GM18870 (cell line): ENCODE measurements at regions not wholly inside any gene's neighbourhood (a gene's known extent, or its start where the extent isn't known, plus 50 kb on each side); places are given as distances from the start of the nearest gene placed in this dataset.

Experiments
- ATAC-seq: cut with Tn5 transposase; IDR thresholded peaks from one replicate; pipeline ENCODE4 v1.9.1; 2021; ENCODE audit warnings: moderate library complexity; ENCODE audit not compliant: unreplicated experiment

DNA sequence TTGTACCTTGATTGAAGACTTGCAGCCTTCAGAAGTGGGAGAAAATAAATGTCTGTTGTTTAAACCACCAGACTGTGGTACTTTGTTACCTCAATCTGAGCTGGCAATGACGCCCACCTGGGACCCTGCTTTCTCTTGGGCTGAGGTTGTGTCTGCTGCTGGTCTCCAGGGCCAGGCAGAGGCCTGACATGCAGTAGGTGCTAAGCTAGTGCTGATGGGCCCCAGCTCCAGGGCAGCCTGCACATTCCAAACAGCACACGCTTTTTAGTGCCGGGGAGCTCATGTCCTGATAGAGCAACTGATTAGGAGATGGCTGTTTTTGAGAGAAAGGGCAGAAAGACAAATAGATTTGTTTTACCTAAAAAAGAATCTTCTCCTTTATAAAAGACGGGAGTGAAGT lies 664.0 kb upstream of the HS6ST1 start:
- ATAC-seq = no peak

DNA sequence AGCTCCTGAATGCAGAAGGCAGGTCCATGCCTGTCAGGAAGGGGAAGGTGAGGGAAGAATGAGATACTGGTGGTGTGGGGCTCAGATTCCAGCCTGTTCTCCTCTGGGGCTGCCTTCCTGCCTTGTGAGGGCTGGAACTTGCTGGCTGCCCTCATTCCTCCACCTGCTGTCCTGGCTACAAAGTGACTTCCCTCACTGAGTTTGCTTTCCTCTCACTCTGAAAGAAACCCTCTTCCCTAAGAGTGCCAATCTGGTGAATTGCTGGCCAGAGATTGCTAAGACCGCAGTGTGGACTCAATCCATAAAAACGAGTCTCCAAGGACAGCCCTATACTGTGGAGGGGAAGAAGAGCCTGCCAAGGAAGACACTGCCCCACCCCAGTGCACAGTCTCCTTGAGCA lies 664.4 kb upstream of the HS6ST1 start:
- ATAC-seq = no peak

DNA sequence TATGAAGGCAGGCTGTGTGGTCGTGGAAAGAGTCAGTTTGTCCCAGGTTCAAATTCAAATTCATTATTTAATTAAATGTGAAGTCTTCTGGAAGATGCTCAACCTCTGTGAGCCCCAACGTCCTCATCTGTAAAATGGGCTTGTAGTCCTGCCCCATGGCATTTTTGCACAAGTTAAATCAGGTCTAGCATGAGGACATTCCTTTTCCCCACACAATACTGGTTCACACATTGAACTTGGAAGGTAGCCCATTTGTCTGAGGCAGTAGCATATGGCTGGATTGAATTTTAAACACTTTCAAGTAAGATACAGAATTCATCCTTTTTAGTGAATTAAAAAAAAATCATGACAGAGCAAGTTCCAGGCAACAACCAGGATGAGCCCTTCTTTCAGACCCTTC lies 665.4 kb upstream of the HS6ST1 start:
- ATAC-seq = no peak

DNA sequence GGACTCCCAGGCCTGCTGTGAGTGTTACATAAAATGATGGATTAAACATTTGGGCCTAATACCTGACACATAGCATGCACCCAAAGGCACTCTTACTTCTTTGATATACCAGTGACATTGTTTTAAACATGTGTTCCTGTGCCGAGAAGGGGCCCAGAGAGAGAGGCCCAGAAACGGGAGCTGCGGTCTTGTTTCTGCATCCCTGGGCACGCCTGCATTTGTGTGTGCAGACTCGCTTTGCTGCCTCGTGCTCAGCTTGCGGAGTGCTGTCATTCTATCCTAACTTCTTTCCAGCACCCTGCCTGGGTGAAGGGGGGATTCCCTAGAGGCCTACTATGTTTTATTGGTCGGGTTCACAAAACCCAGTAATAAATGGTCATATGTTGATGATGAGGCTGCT lies 666.2 kb upstream of the HS6ST1 start:
- no peak for ATAC-seq

DNA sequence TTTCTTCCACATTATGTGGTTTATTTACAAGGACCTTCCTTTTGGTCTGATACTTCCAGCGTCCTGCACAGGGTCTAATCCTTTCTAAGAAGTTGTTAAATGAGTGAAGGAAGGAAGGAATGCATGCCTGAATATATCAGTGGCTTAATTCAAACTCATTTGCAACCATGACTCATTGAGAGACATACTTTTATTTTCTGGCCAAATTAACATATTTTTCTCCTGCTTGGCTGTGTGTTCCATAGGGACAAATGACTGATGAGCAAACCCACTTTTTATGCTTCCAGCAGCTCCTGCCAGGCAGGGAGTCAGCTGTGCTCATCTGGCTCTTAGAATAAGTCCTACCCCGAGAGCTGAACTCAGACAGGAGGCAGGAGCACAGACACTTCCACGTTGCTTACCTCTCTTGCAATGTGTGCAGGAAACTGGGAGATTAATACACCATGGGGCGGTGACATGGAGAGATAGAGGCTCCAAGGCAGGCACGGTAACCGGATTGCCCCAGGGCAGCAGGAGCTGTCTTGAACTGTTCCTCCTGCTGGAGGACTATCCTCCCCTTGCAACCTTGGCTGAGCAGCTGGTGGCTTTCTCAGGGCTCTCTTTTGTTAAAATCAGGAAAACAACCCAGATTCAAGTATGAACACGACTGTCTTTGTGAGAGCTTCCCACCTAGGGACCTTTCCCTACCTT lies 667.5 kb upstream of the HS6ST1 start:
- no peak for ATAC-seq

DNA sequence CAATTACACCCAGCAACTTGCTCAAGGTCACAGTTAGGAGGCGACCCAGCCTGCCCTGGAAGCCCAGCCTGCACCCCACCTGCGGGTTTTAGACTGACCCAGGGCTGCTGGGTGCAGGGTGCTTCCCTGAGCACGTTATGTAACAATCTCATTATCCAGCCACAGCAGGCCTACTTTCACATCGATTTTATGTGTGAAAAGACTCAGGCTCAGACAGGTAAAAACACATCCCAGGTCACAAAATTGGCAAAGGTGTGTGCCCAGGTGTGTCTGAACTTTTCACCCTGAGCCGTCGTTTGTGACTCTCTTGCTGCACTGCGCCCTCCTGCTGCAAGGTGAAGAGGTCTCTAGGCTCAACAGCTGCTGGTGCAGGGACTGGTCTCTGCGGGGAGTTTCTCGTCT lies 668.2 kb upstream of the HS6ST1 start:
- ATAC-seq = no peak

DNA sequence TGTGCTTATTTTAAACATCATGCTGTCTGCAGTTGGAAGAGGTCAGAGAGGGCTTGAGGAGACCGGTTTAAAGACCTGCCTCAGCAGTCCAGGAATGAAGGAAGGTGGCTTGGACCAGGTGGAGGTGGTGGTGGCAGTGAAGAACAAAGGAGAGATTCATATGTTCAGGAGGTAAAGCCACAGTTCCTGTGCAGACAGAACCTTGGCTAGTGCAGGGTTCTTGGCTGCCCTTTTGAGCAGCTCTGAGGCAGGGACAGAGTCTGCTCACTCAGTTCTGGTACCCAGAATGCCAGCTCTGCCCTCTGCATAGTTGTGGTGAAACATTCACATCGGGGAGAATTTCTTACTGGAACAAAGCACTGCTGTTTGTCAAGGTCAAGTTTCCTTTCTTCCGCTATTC lies 669.7 kb upstream of the HS6ST1 start:
- ATAC-seq = no peak

DNA sequence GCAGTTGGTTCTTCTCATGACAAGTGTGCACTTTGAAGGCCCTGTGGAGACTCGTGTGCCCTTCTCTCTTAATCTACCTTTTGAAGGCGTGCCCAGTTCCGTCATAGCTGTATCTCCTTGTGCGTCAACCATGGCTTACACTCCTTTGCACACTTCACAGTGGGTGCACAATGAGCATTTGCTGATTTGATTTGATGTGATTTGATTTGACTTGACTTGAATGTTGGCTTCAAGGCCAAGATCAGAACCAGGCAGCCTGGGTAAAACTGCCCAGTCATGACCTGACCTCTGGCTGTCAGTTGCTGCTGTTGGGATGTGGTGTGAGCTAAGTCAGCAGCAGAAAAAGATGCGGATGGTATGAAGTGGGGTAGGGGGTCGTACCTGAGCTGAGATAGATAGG lies 670.3 kb upstream of the HS6ST1 start:
- ATAC-seq = no peak

DNA sequence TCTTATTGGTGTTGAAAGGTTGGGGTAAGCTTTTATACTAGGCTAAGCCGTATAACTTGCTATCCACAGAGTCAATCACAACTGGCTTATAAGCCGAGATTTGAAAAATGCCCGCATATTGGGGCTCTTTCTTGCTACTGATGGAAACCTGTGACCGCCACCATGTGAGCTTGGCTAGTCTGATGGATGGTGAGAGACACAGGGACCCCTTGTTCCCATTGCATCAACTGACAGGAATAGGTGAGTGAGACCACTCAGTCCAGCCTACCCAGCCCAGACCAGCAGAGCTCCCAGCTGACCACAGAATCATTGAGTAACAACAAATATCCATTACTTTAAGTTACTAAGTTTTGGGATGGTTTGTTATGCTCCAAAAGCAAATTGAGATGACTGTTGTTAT lies 676.4 kb upstream of the HS6ST1 start:
- no peak for ATAC-seq

DNA sequence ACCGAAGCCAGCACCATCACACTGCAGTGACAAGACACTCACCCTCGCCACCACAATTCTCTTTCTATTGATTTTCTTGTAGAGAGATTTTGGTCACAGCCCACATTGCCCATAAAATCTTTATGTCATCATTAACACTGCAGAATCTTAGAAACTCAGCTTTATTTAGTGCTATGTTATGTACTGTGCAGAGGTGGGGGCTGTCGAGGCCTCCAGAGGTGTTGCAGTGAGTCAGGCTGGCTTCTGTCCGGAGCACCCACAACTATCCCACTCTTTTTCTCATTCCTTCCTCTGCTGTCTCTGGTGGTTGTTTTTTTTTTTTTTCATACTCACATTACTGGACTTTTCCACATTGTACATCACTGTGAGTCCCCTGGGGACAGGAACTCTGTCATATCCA lies 677.4 kb upstream of the HS6ST1 start:
- no peak for ATAC-seq

DNA sequence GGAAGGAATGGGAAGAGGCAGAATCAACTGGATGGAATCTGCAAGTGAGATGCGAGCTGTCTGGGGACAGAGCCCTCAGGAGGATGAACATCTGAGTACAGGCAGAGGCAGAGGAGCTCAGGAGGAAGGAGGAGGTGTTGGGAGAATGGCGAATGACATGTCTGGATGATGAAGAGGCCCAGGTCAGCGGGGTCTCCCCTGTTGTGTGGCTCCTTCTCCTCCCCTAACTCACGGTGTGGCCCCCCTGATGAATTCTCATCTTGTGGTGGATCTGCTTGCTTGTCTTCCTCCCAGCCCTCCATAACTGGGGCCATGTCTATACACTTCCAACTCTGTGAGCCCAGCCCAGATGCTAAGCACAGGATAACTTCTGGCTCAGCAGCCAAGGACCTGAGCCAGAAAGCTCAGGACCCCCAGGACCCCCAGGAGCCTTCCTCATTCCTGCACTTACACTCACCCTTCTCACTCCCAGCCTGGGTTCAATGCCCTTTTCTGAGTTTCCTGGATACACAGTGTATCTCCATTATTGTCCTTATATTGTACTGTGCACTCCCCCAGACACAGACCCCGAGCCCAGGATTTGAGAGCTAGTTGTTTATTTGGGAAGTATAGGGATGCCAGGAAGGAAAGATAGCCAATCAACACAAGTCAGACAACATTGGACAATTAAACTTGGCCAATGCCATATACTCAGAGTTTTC lies 678.6 kb upstream of the HS6ST1 start:
- ATAC-seq = no peak

DNA sequence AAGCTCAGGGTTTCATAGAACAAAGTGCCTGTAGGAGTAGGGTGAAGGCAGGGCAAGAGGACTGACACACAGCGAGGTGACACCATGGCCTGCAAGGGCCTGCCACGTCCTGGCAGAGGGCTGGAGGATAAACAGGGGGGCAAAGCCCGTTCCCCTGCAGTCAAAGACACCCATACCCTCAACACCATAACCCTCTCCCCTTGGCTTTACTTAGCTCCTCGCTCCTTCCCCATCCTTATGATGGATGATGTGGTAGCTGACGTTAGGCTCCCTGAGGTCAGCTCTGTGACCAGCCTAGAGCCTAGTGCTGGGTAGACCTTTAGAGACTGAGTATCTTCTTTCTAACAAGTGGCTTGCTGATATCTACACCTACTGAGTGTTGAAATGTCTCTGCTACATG lies 683.3 kb upstream of the HS6ST1 start:
- no peak for ATAC-seq

DNA sequence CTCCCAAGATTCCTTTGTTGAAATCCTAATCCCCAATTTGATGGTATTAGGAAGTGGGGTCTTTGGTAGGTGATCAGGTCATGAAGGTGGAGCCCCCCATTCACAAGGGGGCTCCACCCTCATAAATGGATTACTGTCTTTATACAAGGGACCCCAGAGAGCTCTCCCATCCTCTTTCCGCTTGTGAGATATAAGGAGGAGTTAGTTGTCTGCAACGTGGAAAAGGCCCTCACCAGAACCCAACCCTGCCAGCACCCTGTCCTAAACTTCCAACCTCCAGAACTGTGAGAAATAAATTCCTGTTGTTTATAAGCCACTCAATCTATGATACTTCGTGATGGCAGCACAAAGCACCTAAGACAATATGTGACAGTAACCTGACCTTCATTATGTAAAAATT lies 684.1 kb upstream of the HS6ST1 start:
- ATAC-seq = no peak

DNA sequence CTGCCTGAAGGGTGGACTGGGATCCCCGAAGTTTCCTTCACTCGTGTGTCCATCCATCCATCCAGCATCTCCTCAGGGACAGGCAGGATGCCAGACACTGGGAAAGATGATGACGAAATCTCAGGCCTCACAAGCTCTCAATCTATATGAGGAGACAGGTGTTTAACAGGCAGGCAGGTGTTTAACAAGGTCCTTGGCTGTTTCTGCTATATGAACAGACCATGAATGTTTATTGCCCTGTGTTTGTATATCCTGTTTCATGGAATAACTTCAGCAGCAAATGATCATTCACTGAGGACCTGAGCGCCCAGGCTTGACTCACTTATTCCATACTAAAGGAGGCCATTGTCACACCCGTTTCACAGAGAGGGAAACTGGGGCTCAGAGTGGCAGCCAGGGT lies 685.8 kb upstream of the HS6ST1 start:
- ATAC-seq = no peak

DNA sequence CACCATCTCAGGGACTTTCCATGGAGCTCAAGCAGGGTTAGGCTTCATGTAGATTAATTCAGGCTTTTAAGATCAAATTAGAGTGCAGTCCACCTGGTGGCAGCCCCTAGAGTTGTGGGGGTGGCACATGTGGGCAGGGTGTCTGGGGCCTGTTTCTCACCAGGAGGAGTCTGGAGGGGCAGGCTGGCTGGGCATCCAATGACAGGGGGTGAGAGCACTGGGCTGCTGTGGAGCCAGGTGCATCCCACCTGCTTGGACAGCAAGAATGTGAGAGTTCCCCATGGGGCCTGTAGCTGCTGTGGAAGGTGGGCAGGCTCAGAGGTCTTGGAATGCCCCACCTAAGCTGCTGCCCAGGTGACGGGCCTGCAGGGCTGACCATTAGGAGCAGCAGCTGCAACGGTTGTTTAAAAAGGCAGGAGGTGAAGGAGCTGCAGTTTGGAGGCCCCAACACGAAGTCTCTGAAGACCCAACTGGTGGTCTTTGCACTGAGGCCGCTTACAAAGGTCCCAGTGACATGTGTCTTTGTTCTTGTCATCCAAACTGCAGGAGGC lies 686.3 kb upstream of the HS6ST1 start:
- no peak for ATAC-seq

DNA sequence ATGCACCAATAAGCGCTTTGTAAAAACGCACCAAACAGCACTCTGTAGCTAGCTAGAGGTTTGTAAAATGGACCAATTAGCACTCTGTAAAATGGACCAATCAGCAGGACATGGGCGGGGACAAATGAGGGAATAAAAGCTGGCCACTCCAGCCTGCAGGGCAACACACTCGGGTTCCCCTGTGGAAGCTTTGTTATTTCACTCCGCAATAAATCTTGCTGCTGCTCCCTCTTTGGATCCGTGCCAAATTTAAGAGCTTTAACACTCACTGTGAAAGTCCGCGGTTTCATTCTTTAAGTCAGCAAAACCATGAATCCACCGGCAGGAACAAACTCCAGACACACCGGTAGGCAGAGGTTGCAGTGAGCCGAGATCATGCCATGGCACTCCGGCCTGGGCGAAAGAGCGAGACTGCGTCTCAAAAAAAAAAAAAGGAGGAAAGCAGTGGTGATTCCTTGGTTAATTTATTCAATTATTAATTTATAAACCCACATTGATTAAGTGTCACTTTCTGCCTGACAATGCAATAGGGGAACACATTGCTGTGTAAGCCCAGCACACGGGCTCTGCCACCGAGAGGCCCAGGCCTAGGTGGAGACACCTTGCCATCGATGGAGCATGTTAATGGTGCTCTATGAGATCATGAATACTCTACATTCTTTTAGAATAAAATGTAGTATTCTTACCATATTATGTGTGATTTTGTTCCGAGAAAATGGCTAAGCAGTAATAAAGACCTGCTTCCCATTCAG lies 687.6 kb upstream of the HS6ST1 start:
- ATAC-seq = no peak

DNA sequence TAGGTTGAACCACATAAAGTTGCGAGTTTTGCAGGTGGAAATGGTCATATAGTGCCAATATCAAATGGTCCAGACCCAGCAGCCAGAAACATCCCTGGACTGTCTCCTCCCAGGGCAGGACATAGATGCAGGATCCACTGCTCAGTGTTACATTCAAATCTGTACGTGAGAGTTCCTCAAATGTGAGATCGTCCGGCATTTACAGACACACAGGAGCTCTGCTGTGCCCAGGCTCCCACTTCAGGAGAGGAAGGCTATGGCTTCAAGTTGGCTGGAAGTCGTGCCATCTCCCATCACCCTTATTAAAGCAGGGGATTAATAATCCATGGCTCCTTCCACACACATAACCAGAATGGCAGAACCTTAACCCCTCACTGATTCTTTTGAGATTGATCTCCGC lies 688.2 kb upstream of the HS6ST1 start:
- ATAC-seq = no peak

DNA sequence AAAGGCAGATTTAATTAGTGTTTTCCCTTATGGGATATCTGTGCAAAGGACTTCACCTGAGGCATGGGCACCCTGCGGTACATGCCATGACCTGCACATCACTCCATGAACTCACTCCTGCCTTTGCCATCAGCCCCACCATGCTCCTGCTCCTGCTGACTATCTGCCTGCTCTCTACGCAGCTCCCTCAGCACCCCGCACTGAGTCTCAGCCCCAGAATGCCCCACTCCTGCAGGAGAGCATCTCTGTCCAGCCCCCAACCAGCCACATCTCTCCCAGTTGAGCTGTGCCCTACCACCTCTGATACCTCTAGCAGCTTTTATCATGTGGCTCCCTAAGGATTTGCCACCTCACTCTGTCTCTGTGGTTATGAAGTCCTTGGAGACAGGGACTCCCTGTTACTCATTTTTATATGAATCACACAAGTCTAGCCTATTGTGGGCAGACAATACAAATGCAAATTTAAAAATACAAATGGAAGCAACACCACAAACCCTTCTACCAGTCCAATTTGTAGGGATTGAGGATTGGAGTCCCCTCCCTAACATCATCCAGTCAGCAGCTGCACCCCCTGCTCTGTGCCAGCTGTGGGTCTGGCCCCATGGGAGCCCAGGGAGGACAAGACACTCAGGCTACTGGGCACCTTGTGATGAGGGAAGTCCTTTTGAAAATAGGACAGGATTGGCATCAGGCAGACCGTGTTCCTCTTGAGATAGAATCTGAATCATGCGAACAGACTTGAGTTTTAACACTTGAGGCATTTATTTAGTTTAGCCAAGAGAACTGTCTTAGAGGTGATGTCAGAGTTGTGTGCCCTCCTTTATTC lies 689.6 kb upstream of the HS6ST1 start:
- no peak for ATAC-seq

DNA sequence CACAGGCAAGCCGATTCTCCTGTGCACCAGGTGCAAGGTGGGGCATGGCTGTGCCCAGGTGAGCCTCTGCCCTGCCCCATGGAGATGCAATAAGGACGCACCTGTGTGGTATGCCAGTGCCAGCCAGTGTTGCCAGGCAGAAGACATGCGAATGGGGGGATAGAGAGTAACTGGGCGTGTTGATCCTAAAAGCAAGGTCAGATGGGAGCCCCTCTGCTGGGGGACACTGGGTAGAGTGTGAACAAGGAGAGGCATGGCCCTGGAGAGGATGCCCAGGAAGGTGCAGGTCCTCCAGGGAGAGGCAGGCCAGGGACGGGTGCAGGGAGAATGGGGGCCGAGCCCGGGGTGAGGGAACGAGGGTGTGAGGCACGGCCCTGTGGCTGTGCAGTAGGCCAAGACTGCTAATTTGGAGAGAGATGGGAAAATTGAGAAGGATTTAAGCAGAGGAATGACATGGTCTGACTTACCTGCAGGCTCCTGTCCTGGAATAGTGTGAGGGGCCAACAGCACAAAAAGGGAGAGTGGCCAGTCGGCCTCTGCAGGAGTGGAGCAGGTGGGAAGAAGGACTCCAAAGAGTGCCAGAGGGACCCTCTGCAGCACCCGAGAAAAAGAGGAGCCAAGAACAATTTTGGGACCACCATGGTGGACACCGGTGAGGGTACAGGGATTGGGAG lies 690.4 kb upstream of the HS6ST1 start:
- ATAC-seq = no peak

DNA sequence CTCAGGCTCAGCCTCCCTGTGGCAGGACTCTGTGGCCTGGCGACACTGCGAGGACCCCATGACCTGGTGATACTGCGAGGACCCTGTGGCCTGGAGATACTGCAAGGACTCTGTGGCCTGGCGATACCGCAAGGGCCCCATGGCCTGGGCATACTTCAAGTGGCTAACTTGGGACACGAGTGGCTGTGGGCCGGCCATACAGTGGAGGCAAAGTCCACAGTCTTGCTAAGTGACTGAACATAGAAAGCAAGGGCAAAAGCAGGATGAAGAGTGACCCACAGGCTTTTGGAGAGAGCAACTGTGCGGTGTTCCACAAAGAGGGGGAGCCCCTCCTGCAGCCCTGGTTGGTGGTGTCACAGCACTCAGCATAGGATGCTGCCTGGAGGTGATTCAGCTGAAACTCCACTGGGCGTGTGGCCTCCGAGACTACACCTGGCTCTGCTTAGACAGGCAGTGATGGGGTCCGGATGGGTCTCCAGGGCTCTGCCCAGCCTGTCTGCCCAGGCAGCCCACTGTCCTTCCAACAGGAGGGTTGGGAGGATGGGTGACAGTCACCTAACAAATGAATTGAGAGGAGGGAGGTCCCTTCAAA lies 691.0 kb upstream of the HS6ST1 start:
- ATAC-seq = no peak
